ENCODE measurements at regions not wholly inside any gene's neighbourhood (a gene's known extent, or its start where the extent isn't known, plus 50 kb on each side); places are given as distances from the start of the nearest gene placed in this dataset.

GRCh38 chr5:124456249-124456648, 290.2 kb downstream of the ZNF608 start:
- TF ChIP-seq POLR2AphosphoS5 (IDR thresholded peaks at IDR 0.05; ENCODE audit: borderline replicate concordance, low read depth, low read length) (no peak), EZH2 (IDR thresholded peaks at IDR 0.05) (no peak)
